HAP-1 (cell line): ENCODE measurements at regions not wholly inside any gene's neighbourhood (a gene's known extent, or its start where the extent isn't known, plus 50 kb on each side); places are given as distances from the start of the nearest gene placed in this dataset.
A peak's percentile ranks its signal among the peaks of the same experiment; 100 is the strongest.

Experiments used
- DNase-seq, 2 experiments: peaks; one replicate each; pipeline ENCODE4 v3.0.0-alpha.2; 2016 to 2020; ENCODE audit warnings: low spot score in 2 of 2
- H3K27me3 ChIP-seq: fragments of 250-450 bp; sonication (Bioruptor Pico); 2 replicates; pipeline ENCODE4 v1.5.1; 2020; ENCODE audit warnings: low read depth, mild to moderate bottlenecking, moderate library complexity
- H3K36me3 ChIP-seq: fragments of 250-450 bp; sonication (Bioruptor Pico); replicated peaks from 2 replicates; pipeline ENCODE4 v1.5.1; 2020; ENCODE audit warnings: mild to moderate bottlenecking
- H3K4me1 ChIP-seq: fragments of 250-450 bp; sonication (Bioruptor Pico); 2 replicates; pipeline ENCODE4 v1.5.1; 2020; ENCODE audit warnings: mild to moderate bottlenecking
- H3K4me3 ChIP-seq: fragments of 250-450 bp; sonication (Bioruptor Pico); 2 replicates; pipeline ENCODE4 v1.5.1; 2020; ENCODE audit warnings: mild to moderate bottlenecking, moderate library complexity
- H3K9me3 ChIP-seq: fragments of 250-450 bp; sonication (Bioruptor Pico); 2 replicates; pipeline ENCODE4 v1.5.1; 2020; ENCODE audit warnings: mild to moderate bottlenecking, moderate library complexity
- in situ Hi-C: fragments of 300-500 bp; cut with MboI; formaldehyde crosslinking; loops from 3 replicates; pipeline ENCODE4 v1.14.3; 2020; ENCODE audit warnings: low sequenced_read_pairs, inconsistent platforms, mixed read lengths

DNA sequence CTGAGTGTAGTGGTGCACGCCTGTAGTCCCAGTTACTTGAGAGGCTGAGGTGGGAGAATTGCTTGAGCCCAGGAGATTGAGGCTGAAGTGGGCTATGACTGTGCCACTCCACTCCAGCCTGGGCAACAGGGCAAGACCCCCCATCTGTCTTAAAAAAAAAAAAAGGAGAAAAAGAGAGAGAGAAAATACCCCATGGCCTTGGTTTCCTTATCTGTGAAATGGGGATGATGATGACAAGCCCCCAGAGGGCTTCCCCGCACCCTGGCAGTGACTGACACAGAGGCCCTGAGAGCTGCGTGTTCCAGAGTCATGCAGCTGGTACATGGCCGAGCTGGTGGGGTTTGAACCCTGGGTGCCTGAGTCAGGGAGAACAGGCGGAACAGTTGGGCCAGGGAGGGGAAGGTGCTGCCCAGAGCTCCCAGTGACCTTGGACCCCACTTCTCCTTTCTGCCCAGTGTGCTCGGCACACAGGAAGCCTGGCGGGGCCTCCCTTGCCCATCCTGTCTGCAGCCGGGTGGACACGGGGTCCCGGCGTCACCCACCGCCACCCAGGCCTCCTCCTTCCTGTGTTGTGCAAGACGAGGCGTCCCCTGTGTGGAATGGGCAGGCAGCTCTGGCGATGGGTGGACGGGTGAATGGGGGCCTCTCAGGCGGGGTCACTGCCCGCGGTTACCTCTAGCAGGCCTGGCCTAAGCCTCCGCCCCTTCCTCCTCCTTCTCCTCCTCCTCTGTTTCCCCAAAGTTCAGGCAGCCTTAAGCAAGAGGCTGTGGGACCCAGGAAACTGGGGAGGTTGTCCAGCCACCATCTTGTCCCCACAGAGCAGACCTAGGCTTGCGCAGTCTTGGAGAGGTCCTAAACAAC, 84.2 kb downstream of the CEBPB start:
- no peak for DNase-seq
- Histone ChIP-seq H3K9me3 (no peaks in the 10 kb centered on the region), H3K27me3 (no peaks in the 10 kb centered on the region), H3K36me3 (no peaks in the 10 kb centered on the region), H3K4me3 (no peak overlapping the region), H3K4me1 (no peaks in the 10 kb centered on the region)
- in situ Hi-C loops: no loop called here

DNA sequence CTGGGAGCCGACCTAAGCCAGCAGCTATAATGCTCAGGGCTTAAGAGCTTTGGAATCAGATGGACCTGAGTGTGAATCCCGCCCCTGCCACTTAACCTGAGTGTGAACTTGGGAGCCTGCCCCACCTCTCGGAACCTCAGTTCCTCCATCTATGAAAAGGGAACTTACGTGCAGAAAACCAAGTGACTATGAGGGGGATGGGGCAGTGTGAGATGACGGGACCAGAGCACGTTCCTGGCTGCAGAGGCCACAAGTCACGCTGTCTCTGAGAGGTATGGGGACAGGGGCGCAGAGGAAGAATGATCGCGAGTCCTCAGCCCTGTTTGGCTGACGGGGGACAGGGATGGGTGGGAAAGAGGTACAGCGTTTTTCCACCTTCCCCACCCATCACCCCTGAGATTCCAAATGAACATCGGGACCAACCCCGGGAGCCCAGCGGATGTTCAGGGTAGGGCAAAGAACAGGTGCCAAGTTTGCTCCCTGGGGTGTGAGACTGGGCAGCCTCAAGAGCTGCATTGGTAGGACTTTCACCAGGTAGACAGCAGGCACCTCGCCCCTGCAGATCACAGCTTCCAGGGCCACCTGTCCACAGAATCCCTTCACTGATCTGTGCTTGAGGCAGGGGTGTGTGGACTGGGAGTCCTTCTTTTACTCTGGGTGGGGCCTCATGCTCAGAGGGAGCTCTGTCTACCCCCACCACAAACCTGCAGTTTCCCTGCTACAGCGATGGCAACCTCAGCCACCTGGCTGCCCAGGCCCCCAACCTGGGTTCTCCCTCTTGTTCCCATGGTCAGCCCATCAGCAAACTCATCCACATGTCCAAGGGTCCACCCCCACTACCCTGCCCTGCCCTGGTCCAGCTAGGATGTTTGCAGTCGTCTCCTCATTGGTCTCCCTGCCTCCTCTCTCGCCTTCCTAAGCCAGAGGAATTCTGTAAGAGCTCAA, 85.8 kb downstream of the CEBPB start:
- Histone ChIP-seq H3K4me1 (no peaks in the 10 kb centered on the region), H3K36me3 (no peaks in the 10 kb centered on the region), H3K9me3 (no peaks in the 10 kb centered on the region), H3K4me3 (no peak overlapping the region), H3K27me3 (no peaks in the 10 kb centered on the region)
- no peak for DNase-seq
- in situ Hi-C loops: no loop called here

DNA sequence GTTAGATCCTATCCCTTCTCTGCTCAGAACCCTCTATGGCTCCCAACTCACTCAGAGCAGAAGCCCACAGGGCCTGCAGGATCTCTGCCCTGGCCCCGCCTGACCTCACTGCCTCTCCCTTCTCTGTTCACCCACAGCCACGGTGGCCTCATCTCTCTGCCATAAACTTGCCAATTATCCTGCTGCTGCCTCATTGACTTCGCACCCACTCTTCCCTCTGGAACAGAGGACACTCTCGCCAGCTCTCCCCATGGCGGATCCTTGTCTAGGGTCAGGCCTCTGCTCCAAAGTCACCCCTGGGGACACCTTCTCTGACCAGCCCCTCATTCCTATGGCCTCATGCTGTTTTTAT, 86.4 kb downstream of the CEBPB start:
- H3K4me1 ChIP-seq: no peaks in the 10 kb centered on the region
- H3K9me3 ChIP-seq: no peaks in the 10 kb centered on the region
- in situ Hi-C loops: no loop called here
- H3K4me3 ChIP-seq: no peak overlapping the region
- H3K27me3 ChIP-seq: no peaks in the 10 kb centered on the region
- no peaks in the 10 kb centered on the region for H3K36me3 ChIP-seq
- no peak for DNase-seq

DNA sequence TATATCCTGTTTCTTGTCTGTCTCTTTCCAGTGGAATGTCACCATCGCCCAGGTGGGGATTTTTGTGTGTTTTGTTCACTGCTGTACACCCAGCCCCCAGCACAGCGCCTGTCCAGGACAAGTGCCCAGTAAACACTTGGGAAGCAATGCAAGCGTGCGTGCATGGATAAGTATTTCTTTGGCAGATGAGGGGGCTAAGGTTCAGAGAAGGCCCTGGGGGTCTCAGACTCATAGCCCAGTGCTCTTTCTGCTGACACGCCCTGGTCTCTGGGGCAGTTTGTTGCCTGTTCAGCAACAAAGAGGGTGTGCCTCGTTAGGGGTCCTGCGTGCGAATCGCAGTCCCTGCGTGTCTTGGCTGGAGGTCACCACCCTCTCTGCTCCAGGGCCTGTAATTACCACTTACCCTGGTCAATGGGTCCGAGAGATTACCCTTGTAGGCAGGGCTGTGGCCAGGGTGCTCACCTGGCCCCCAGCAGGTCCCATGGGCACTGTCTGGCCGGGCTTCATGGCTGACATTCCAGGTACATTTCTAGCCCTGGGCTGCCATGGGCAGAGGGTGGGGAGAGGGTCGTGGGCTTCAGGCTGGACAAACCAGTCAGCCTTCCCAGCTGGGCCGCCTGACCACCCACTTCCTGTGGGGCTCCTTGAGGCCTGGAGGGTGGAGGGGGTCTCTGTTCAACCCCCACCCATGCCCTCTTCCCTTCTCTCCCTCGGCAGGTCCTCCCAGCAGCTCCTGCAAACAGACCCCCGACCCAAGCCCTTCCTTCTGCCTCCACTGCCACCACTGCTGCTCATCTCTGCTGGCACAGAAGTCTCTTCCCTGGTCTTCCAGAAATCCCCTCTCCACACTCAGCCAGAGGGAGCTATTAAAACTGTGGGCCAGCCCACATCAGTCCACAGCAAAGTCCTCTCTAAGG, 87.1 kb downstream of the CEBPB start:
- no peaks in the 10 kb centered on the region for H3K27me3 ChIP-seq

DNA sequence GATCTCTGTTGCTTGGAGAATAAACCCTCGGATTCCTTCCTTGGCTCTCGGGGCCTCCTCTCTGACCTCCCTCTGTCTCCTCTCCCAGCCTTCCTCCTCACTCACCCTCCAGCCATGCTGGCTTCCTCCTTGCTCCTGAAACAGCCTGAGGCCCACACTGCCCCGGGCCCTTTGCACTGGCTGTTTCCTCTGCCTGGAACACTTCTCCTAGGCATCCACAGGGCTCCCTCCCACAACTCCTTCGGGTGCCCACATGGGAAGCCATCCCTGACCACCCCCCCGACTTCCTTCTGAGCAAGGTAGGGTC, 87.7 kb downstream of the CEBPB start:
- H3K36me3 ChIP-seq: no peaks in the 10 kb centered on the region
- no peaks in the 10 kb centered on the region for H3K9me3 ChIP-seq
- H3K4me3 ChIP-seq: no peak overlapping the region
- no peaks in the 10 kb centered on the region for H3K27me3 ChIP-seq
- H3K4me1 ChIP-seq: no peaks in the 10 kb centered on the region
- no peak for DNase-seq
- in situ Hi-C loops: no loop called here

More for the DNA sequence above, 87.1 kb downstream of the CEBPB start:
- no peak overlapping the region for H3K4me3 ChIP-seq
- no peak for DNase-seq
- H3K36me3 ChIP-seq: no peaks in the 10 kb centered on the region
- H3K9me3 ChIP-seq: no peaks in the 10 kb centered on the region
- no peaks in the 10 kb centered on the region for H3K4me1 ChIP-seq
- in situ Hi-C loops: no loop called here

DNA sequence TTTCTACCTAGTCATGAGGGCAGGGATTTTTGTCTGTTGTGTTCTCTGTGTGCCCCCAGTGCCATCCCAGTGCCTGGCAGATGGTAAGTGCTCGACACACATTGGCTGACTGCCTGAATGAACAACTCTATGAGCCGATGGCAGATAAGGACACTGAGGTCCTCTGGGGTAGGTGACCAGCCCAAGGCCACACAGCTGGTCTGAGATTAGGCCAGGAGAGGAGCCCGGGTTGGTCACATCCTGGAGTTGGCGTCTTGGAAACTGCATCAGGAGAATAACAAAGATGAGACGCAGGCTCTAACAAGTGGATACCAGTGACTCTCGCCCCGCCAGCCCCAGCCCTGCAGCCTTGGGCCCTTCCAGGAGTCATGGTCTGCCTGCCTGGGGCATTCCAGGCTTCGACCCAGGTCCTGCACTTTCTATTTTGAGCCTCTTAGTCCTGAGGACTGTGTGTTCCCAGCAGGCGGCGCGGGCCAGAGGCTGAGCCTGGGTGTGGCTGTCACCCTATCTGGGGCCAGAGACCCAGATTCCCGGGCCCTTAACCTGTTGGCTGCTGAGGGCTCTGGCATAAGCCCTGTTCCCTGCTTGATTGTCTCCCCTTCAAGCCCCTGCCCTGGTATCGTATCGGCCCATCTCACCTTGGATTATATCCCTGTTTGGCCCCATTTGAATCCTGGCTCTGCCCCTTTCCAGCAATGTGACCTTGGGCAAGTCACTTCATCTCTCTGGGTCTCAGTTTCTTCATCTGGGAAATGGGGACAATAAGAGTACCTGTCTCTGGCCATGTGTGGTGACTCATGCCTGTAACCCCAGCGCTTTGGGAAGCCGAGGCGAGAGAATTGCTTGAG, 88.3 kb downstream of the CEBPB start:
- H3K27me3 ChIP-seq: no peaks in the 10 kb centered on the region
- no peaks in the 10 kb centered on the region for H3K9me3 ChIP-seq
- no peak overlapping the region for H3K4me3 ChIP-seq
- in situ Hi-C loops: no loop called here
- no peaks in the 10 kb centered on the region for H3K36me3 ChIP-seq
- no peaks in the 10 kb centered on the region for H3K4me1 ChIP-seq
- DNase-seq: peak in 1 of 2 experiments; percentile 26

DNA sequence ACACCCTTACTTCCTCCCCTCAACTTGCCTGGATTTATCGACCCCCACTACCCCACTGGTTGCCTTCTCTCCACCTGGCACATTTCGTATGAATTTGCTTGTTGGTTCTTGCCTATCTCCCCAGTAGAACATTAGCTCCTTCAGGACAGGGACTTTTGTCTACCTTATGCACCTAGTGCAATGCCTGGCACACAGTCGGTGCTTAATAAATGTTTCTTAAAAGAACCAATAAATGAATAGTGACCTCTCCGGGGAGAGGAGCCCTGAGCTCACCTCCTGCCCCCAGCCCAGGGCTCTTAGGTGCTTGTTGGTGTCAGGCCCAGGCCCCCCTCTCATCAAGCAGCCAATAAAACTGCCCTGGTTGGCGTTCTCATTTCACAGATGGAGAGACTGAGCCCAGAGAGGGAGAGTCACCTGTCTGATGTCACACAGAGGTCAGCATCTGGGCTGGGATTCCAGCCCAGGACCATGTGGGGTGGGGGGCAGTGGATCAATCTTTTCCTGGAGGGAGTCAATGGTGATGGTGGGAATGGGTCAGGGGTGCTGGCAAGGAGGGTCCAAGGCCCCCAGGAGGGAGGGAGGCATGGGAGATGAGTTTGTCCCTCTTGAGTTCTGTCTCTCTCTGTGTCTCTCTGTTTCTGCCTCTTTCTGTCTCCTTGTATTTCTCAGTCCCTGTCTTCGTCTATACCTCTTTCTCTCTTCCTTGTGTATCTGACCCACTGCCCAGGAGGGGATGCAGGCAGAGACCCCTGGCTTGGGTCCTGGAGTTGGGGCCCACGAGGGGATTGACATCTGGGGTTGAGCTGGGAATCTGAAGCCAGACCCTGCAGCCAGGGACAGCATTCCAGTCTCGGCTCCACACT, 89.6 kb downstream of the CEBPB start:
- Histone ChIP-seq H3K36me3 (no peaks in the 10 kb centered on the region), H3K4me3 (no peak overlapping the region), H3K27me3 (no peaks in the 10 kb centered on the region), H3K4me1 (no peaks in the 10 kb centered on the region), H3K9me3 (no peaks in the 10 kb centered on the region)
- no peak for DNase-seq
- in situ Hi-C loops: no loop called here

DNA sequence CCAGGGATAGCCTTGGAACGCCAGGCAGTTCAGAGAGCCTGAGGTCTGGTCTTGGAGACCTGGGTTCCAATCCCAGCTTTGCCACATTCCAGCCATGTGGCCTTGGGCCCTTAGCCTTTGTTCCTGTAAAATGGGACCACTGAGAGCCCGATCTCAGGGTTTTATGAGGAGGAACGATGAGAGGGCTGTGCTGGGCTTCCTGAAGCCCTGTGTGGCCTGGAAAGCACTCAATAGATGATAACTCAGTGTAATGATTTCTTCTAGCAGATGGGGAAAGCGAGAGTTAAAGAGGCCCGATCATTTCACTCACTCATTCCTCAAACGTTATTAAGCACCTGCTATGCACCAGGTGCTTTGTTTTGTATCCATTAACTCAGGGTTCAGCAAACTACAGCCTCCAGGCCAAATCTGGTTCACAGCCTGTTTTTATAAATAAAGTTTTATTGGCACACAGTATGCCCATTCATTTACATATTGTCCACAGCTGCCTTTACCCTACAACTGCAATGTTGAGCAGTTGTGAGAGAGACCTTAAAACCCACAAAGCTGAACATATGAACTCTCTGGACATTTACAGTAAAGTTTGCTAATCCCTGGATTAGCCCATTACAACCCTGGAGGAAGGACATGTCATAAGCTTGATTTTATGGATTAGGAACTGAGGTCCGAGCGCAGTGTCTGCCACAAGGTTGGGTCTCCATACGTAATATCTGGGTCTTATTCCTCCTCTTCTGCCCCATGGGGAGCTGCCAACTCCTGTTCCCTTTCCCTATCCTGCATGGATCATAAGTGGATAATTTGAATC, 90.4 kb downstream of the CEBPB start:
- Histone ChIP-seq H3K4me1 (no peaks in the 10 kb centered on the region), H3K4me3 (no peak overlapping the region), H3K36me3 (no peaks in the 10 kb centered on the region), H3K27me3 (no peaks in the 10 kb centered on the region), H3K9me3 (no peaks in the 10 kb centered on the region)
- DNase-seq: no peak
- in situ Hi-C loops: no loop called here

DNA sequence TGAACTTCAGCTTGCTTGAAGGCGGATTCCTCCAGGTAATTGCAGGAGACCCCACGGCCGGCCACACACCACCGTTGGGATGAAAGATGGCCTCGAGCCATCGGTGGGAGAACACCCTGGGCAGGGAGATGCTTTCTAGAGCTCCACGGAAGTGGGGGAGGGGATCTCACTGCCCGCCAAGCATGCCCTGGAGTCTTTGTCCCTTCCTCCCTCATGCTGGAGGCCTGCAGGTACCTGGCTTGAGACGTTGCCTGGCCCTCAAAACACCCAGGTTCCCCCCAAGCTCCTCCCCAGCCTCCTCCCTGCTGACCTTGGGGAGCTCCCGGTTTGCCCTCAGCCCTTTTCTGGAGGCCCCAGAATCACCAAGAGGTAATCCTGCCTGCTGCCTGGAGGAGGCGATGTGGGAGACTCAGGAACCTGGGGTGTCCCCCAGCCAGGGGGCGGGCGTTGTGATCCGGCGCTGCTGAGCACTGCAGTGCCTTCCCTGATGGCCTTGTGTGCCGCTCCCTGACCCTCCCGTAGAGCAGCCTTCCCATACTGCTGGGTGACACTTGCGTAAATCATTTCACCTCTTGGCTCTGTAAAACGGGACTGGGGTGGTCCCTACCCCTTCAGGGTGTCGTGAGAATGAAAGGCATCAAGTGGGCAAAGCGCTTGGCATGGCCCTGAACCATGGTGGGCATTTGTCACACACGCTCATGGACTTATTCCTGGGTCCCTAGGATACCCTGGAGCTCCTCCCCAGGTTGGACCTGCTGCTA, 91.4 kb downstream of the CEBPB start:
- DNase-seq: peak in 1 of 2 experiments; percentile 36
- in situ Hi-C loops: no loop called here
- Histone ChIP-seq H3K9me3 (no peaks in the 10 kb centered on the region), H3K4me1 (peaks cover 8% of the 10 kb centered on the region), H3K36me3 (no peaks in the 10 kb centered on the region), H3K4me3 (no peak overlapping the region), H3K27me3 (no peaks in the 10 kb centered on the region)

DNA sequence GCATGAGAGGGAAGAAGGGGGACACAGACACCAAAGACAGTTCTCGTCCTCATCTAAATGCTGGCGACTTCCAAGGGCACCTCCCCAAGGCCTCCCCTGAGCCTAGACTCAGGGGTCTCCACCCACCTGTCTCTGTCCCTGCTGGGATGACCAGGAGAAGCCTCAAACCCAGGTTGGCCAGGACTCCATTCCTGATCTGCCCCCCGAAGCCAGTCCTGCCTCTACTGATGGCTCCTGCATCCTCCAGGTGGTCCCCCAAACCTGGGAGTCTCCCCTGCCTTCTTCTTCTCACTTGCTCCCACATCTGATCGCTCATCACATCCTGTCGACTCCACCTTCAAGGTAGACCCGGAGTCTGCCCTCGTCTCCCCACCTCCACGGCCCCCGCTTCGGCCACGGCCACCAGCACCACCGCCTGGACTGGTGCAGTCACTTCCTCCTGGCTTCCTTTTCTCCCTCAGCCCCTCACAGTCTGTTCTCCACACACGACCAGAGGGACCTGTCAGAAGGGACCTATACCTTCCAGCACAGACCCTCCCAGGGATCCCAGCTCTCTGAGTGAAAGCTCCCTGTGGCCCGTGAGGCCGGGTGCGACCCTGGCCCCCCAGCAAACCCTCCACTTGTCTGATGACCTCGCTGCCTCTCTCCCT, 92.1 kb downstream of the CEBPB start:
- Histone ChIP-seq H3K4me1 (peaks cover 8% of the 10 kb centered on the region), H3K4me3 (no peak overlapping the region), H3K9me3 (no peaks in the 10 kb centered on the region), H3K27me3 (no peaks in the 10 kb centered on the region), H3K36me3 (no peaks in the 10 kb centered on the region)
- in situ Hi-C loops: no loop called here
- no peak for DNase-seq

DNA sequence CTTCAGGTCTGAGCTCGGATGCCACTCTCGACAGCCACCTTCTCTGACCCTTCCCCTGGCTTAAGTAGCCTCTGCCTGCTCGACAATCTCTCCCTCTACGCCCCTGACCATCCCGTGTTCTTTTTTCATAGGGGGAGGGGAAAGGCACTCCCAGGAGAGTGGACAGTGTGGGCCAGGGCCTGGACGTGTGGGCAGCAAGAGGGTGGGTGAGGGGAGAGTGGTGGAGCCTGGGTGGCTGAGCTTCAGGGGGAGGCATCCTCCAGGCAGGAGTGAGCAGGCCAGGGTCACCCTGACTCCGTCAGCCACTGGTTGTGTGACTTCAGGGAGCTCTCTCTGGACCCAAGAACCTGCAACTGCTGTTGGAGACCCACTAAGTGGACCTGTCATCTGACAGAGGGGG, 92.7 kb downstream of the CEBPB start:
- no peaks in the 10 kb centered on the region for H3K27me3 ChIP-seq
- no peaks in the 10 kb centered on the region for H3K9me3 ChIP-seq
- no peaks in the 10 kb centered on the region for H3K36me3 ChIP-seq
- peaks cover 8% of the 10 kb centered on the region for H3K4me1 ChIP-seq
- H3K4me3 ChIP-seq: no peak overlapping the region
- DNase-seq: no peak
- in situ Hi-C loops: no loop called here
